H1 (cell line): ENCODE measurements at regions not wholly inside any gene's neighbourhood (a gene's known extent, or its start where the extent isn't known, plus 50 kb on each side); places are given as distances from the start of the nearest gene placed in this dataset.

Source experiments
- CTCF ChIA-PET: fragments of 300-600 bp; sonication (Branson Sonifier 250); formaldehyde crosslinking; loops from one replicate; lab custom pipeline; 2021; ENCODE audit not compliant: partially characterized antibody; lab: Charles Lee
- POLR2A ChIA-PET: fragments of 300-600 bp; sonication (Branson Sonifier 250); formaldehyde crosslinking; loops from one replicate; lab custom pipeline; 2021; ENCODE audit warnings: inconsistent platforms; ENCODE audit not compliant: partially characterized antibody; lab: Charles Lee
- DNase-seq, 2 experiments: peaks; one replicate each; pipeline versions ENCODE4 v3.0.0 to v3.0.0-alpha.2; 2010 to 2022; ENCODE audit warnings: low spot score in 2 of 2, low read depth in 1 of 2, mixed read lengths in 1 of 2
- FAIRE-seq: peaks from 2 replicates; lab custom pipeline; 2011; peaks lifted over from hg19 to GRCh38; lab: Jason Lieb, UNC
- H2AFZ ChIP-seq: 2 replicates; pipeline ENCODE4 v1.8.1; 2012; ENCODE audit warnings: low read length, inconsistent platforms
- H2AK5ac ChIP-seq: 2 replicates; pipeline ENCODE4 v1.6.1; 2013; ENCODE audit warnings: low read depth, low read length
- H2BK120ac ChIP-seq: replicated peaks from 2 replicates; pipeline ENCODE3; 2013; ENCODE audit warnings: low read depth, low read length, inconsistent platforms
- H2BK12ac ChIP-seq: 2 replicates; pipeline ENCODE4 v1.6.1; 2013; ENCODE audit warnings: low read depth, low read length
- H2BK15ac ChIP-seq: 2 replicates; pipeline ENCODE4 v1.6.1; 2013; ENCODE audit warnings: low read length
- H2BK20ac ChIP-seq: 2 replicates; pipeline ENCODE4 v1.6.1; 2013; ENCODE audit warnings: low read length
- H2BK5ac ChIP-seq: 2 replicates; pipeline ENCODE4 v1.6.1; 2013; ENCODE audit warnings: low read depth, low read length
- H3K14ac ChIP-seq: 2 replicates; pipeline ENCODE4 v1.6.1; 2013; ENCODE audit warnings: inconsistent platforms; ENCODE audit not compliant: insufficient read length
- H3K18ac ChIP-seq: 2 replicates; pipeline ENCODE4 v1.6.1; 2013; ENCODE audit warnings: low read length; ENCODE audit errors: extremely low read depth
- H3K23ac ChIP-seq: 2 replicates; pipeline ENCODE4 v1.6.1; 2013; ENCODE audit warnings: inconsistent platforms; ENCODE audit not compliant: insufficient read length
- H3K23me2 ChIP-seq: 2 replicates; pipeline ENCODE4 v1.6.1; 2013; ENCODE audit warnings: low read depth, low read length
- H3K27ac ChIP-seq: 2 replicates; pipeline ENCODE4 v1.6.1; 2011; ENCODE audit warnings: low read depth, low read length, inconsistent platforms
- H3K27me3 ChIP-seq, 4 experiments: replicated peaks in 1 of 4; 1 replicate in 1 of 4; 2 replicates in 3 of 4; pipeline versions ENCODE4 v1.6.1 to v1.8.1; 2011 to 2013; ENCODE audit warnings: low read length in 3 of 4, mild to moderate bottlenecking in 3 of 4, inconsistent platforms in 2 of 4, mixed read lengths in 2 of 4, moderate library complexity in 1 of 4; ENCODE audit not compliant: control insufficient read depth in 3 of 4, insufficient read depth in 3 of 4; ENCODE audit errors: extremely low read depth in 1 of 4
- H3K36me3 ChIP-seq, 4 experiments: 2 replicates each; pipeline versions ENCODE4 v1.6.1 to v1.8.1; 2011 to 2013; ENCODE audit warnings: mild to moderate bottlenecking in 4 of 4, low read length in 3 of 4, moderate library complexity in 2 of 4, control low read depth in 1 of 4, inconsistent platforms in 1 of 4; ENCODE audit not compliant: insufficient read depth in 4 of 4, control insufficient read depth in 2 of 4
- H3K4ac ChIP-seq: replicated peaks from 2 replicates; pipeline ENCODE3; 2013; ENCODE audit warnings: low read length, low read depth, mixed read lengths, inconsistent platforms; ENCODE audit not compliant: insufficient read length
- H3K4me1 ChIP-seq, 4 experiments: replicated peaks in 1 of 4; 1 replicate in 1 of 4; 2 replicates in 3 of 4; pipeline versions ENCODE4 v1.6.1 to v1.8.1; 2011 to 2013; ENCODE audit warnings: low read length in 3 of 4, inconsistent platforms in 2 of 4, mixed read lengths in 1 of 4; ENCODE audit not compliant: insufficient read depth in 4 of 4, control insufficient read depth in 3 of 4
- H3K4me2 ChIP-seq, 2 experiments: 2 replicates each; pipeline versions ENCODE4 v1.6.1 to v1.8.1; 2011 to 2013; ENCODE audit warnings: low read depth in 2 of 2, low read length in 2 of 2, control low read depth in 1 of 2, inconsistent platforms in 1 of 2, mild to moderate bottlenecking in 1 of 2; ENCODE audit not compliant: insufficient read depth in 1 of 2
- H3K4me3 ChIP-seq, 4 experiments: fragments of 200-600, 300-600 bp in 1 of 4; sonication (generic), shearing (Covaris generic), sonication (Bioruptor Twin) in 1 of 4; 2 replicates each; pipeline versions ENCODE4 v1.5.1 to v1.8.1; 2011 to 2016; ENCODE audit warnings: low read length in 4 of 4, low read depth in 3 of 4, control low read depth in 2 of 4, inconsistent platforms in 2 of 4, mild to moderate bottlenecking in 2 of 4, mixed read lengths in 1 of 4, moderate library complexity in 1 of 4; ENCODE audit not compliant: insufficient read depth in 2 of 4; ENCODE audit errors: extremely low read depth in 1 of 4
- H3K56ac ChIP-seq: replicated peaks from 2 replicates; pipeline ENCODE3; 2013; ENCODE audit warnings: low read depth, mild to moderate bottlenecking, mixed read lengths, low read length, inconsistent platforms; ENCODE audit not compliant: insufficient read length
- H3K79me1 ChIP-seq: 2 replicates; pipeline ENCODE4 v1.6.1; 2013; ENCODE audit warnings: low read depth, low read length, control low read depth
- H3K79me2 ChIP-seq, 2 experiments: 2 replicates each; pipeline versions ENCODE4 v1.6.1 to v1.8.1; 2012 to 2013; ENCODE audit warnings: low read length in 2 of 2, mild to moderate bottlenecking in 2 of 2, inconsistent platforms in 1 of 2; ENCODE audit not compliant: insufficient read depth in 2 of 2, control insufficient read depth in 1 of 2
- H3K9ac ChIP-seq, 4 experiments: replicated peaks in 1 of 4; 1 replicate in 1 of 4; 2 replicates in 3 of 4; pipeline versions ENCODE4 v1.6.1 to v1.8.1; 2011 to 2013; ENCODE audit warnings: low read depth in 3 of 4, low read length in 3 of 4, control low read depth in 2 of 4, mild to moderate bottlenecking in 2 of 4, moderate library complexity in 2 of 4, inconsistent platforms in 1 of 4; ENCODE audit errors: extremely low read depth in 1 of 4
- H3K9me3 ChIP-seq, 2 experiments: 2 replicates each; pipeline versions ENCODE4 v1.6.1 to v1.8.1; 2012 to 2013; ENCODE audit warnings: mild to moderate bottlenecking in 2 of 2, moderate library complexity in 2 of 2, control low read depth in 1 of 2, inconsistent platforms in 1 of 2, low read depth in 1 of 2, low read length in 1 of 2, mixed read lengths in 1 of 2; ENCODE audit not compliant: insufficient read depth in 2 of 2
- H4K20me1 ChIP-seq, 2 experiments: replicated peaks in 1 of 2; 2 replicates each; pipeline versions ENCODE3 to v1.8.1; 2011 to 2013; ENCODE audit warnings: inconsistent platforms in 2 of 2, low read length in 2 of 2, mild to moderate bottlenecking in 1 of 2; ENCODE audit not compliant: insufficient read depth in 2 of 2, control insufficient read depth in 1 of 2
- H4K5ac ChIP-seq: 2 replicates; pipeline ENCODE4 v1.6.1; 2013; ENCODE audit warnings: low read length, low read depth, mixed read lengths, inconsistent platforms; ENCODE audit not compliant: insufficient read length
- H4K8ac ChIP-seq: 2 replicates; pipeline ENCODE4 v1.8.0; 2013; ENCODE audit warnings: mild to moderate bottlenecking, moderate library complexity, low read length, inconsistent platforms; ENCODE audit not compliant: insufficient read depth; ENCODE audit errors: extremely low read depth
- H4K91ac ChIP-seq: replicated peaks from 2 replicates; pipeline ENCODE3; 2013; ENCODE audit warnings: low read length, mixed read lengths, inconsistent platforms; ENCODE audit not compliant: insufficient read length
- POLR2AphosphoS5 ChIP-seq: IDR thresholded peaks from 2 replicates; pipeline ENCODE4 v1.6.1; 2011; ENCODE audit warnings: low read depth, low read length
- WGBS, 2 experiments: shearing (Covaris generic) in 1 of 2; methylation state at CpG; one replicate each; pipeline versions ENCODE4 v1.1.6 to v1.1.7; 2013 to 2015; ENCODE audit warnings: low lambda C conversion rate in 2 of 2, mixed read lengths in 2 of 2, inconsistent platforms in 1 of 2, low coverage in 1 of 2, missing lambda C conversion rate in 1 of 2; ENCODE audit not compliant: insufficient replicate concordance in 2 of 2, insufficient coverage in 1 of 2, insufficient read length in 1 of 2; ENCODE audit errors: extremely low coverage in 1 of 2, missing lambda C conversion rate in 1 of 2; 5-methylcytosine and 5-hydroxymethylcytosine counted together

DNA sequence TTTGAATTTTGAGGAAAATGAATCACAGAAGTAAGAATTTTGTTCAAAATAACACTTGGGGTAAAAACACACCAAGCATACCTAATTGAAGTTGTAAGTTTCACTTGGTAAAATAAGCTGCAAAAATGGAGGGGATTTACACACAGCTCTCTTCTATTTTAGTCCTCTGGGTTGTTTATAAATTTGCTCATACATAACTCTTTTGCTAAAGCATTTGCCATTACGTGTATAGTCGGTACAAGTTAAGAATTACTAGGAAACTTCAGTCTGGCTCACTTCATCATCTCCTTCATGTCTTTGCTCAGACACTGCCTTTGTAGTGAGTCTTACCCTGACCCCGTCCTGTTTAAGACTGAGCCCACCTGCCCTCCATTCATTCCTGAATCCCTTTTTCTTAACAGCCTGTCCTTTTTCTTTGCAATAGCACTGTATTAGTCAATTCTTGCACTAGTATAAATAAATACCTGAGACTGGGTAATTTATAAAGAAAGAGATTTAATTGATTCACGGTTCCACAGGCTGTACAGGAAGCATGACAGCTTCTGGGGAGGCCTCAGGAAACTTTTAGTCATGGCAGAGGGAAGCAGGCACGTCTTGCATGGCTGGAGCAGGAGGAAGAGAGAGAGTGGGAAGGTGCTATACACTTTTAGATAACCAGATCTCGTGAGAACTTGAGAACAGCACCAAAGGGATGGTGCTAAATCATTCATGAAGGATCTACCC lies 451.1 kb downstream of the PCNX1 start:
- H3K36me3 ChIP-seq = no peaks in the 10 kb centered on the region
- H2BK20ac ChIP-seq = no peak overlapping the region
- peaks cover 0 to 93% of the 10 kb centered on the region in 2 experiments for H3K79me2 ChIP-seq
- H3K18ac ChIP-seq = no peak overlapping the region
- no peak overlapping the region for H3K27ac ChIP-seq
- no peak overlapping the region for H3K4me3 ChIP-seq
- TF ChIP-seq POLR2AphosphoS5 = no peak
- no peak for FAIRE-seq
- no peak overlapping the region for H3K23ac ChIP-seq
- no peak overlapping the region for H2BK12ac ChIP-seq
- no peak overlapping the region for H4K8ac ChIP-seq
- CTCF ChIA-PET = no interaction called here
- H3K9me3 ChIP-seq = no peaks in the 10 kb centered on the region
- peaks cover 0 to 3% of the 10 kb centered on the region in 2 experiments for H4K20me1 ChIP-seq
- H3K4ac ChIP-seq = no peak overlapping the region
- POLR2A ChIA-PET = no interaction called here
- H4K5ac ChIP-seq = no peak overlapping the region
- no peak overlapping the region for H3K4me2 ChIP-seq
- no peak overlapping the region for H2AFZ ChIP-seq
- H3K23me2 ChIP-seq = no peaks in the 10 kb centered on the region
- no peak overlapping the region for H2AK5ac ChIP-seq
- peaks cover 4% of the 10 kb centered on the region for H3K79me1 ChIP-seq
- H2BK5ac ChIP-seq = no peak overlapping the region
- DNase-seq = no peak
- H3K27me3 ChIP-seq = no peaks in the 10 kb centered on the region
- WGBS, 2 experiments = 91% methylated on average over 6 of the region's 6 CpGs; no CpG with 5 or more reads in 1 of the 2 experiments
- no peak overlapping the region for H2BK15ac ChIP-seq
- H2BK120ac ChIP-seq = no peak overlapping the region
- H3K9ac ChIP-seq = no peak overlapping the region
- no peak overlapping the region for H3K14ac ChIP-seq
- no peak overlapping the region for H3K56ac ChIP-seq
- H4K91ac ChIP-seq = no peak overlapping the region
- peaks cover 1 to 13% (median 6%) of the 10 kb centered on the region in 4 experiments; a peak in 6 of 7 replicates for H3K4me1 ChIP-seq
